ENCODE measurements at regions not wholly inside any gene's neighbourhood (a gene's known extent, or its start where the extent isn't known, plus 50 kb on each side); places are given as distances from the start of the nearest gene placed in this dataset.
A peak's percentile ranks its signal among the peaks of the same experiment; 100 is the strongest.

DNA sequence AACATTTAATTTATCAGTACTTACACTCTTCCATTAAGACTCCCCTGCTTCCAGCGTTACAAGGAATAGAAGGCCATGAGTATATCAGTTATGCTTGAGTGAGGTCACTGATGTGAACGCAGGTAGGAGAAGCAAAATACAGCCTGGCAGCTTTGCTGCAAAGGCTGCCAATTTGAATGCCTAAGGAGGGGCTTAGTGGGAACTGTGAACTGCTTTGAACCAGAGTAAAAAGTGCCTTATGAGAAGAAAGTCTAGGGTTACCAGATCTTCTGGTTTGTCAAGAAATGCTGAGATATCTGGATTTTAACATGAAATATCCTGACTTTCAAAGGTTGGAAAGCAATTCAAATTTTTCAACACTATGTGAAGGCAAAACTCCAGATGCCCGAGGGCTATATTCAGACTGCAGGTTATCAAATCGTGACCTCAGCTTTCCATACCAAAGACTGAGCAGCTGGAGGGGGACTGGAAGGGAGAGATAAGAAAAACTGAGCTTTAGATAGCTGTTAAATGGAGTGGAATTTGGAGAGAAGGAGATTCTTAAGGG, 446.3 kb upstream of the NECTIN3 start (continued):
- no peak for TF ChIP-seq TAF9B (IDR thresholded peaks at IDR 0.05; ENCODE audit: partially characterized antibody)
- TF ChIP-seq EP300 (IDR thresholded peaks at IDR 0.05; ENCODE audit: low read length) = peak; percentile 63
- TF ChIP-seq RFX7 (CRISPR knock-in tag; IDR thresholded peaks at IDR 0.05) = no peak
- TF ChIP-seq ILF3 (IDR thresholded peaks at IDR 0.05; ENCODE audit: borderline replicate concordance) = no peak
- TF ChIP-seq FOS (IDR thresholded peaks at IDR 0.05; ENCODE audit: extremely low read depth, insufficient read length) = no peak
- no peak for TF ChIP-seq ZNF408 (CRISPR knock-in tag; IDR thresholded peaks at IDR 0.05; ENCODE audit: low read depth)
- no peak for TF ChIP-seq DLX4 (CRISPR knock-in tag; IDR thresholded peaks at IDR 0.05)
- TF ChIP-seq ELF4 (CRISPR knock-in tag; IDR thresholded peaks at IDR 0.05) = no peak
- no peak for TF ChIP-seq THRAP3 (IDR thresholded peaks at IDR 0.05; ENCODE audit: borderline replicate concordance)
- TF ChIP-seq, protein P1, sequence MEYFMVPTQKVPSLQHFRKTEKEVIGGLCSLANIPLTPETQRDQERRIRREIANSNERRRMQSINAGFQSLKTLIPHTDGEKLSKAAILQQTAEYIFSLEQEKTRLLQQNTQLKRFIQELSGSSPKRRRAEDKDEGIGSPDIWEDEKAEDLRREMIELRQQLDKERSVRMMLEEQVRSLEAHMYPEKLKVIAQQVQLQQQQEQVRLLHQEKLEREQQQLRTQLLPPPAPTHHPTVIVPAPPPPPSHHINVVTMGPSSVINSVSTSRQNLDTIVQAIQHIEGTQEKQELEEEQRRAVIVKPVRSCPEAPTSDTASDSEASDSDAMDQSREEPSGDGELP (CRISPR knock-in tag; IDR thresholded peaks at IDR 0.05; ENCODE audit: borderline replicate concordance) = peak; percentile 70; the same call in 1 of the 2 replicates
- no peak for TF ChIP-seq ZBTB34 (CRISPR knock-in tag; IDR thresholded peaks at IDR 0.05)
- TF ChIP-seq HNRNPK (IDR thresholded peaks at IDR 0.05; ENCODE audit: low read depth, low read length, poor library complexity, severe bottlenecking) = no peak
- no peak for TF ChIP-seq ZNF431 (CRISPR knock-in tag; IDR thresholded peaks at IDR 0.05)
- TF ChIP-seq, protein P2, sequence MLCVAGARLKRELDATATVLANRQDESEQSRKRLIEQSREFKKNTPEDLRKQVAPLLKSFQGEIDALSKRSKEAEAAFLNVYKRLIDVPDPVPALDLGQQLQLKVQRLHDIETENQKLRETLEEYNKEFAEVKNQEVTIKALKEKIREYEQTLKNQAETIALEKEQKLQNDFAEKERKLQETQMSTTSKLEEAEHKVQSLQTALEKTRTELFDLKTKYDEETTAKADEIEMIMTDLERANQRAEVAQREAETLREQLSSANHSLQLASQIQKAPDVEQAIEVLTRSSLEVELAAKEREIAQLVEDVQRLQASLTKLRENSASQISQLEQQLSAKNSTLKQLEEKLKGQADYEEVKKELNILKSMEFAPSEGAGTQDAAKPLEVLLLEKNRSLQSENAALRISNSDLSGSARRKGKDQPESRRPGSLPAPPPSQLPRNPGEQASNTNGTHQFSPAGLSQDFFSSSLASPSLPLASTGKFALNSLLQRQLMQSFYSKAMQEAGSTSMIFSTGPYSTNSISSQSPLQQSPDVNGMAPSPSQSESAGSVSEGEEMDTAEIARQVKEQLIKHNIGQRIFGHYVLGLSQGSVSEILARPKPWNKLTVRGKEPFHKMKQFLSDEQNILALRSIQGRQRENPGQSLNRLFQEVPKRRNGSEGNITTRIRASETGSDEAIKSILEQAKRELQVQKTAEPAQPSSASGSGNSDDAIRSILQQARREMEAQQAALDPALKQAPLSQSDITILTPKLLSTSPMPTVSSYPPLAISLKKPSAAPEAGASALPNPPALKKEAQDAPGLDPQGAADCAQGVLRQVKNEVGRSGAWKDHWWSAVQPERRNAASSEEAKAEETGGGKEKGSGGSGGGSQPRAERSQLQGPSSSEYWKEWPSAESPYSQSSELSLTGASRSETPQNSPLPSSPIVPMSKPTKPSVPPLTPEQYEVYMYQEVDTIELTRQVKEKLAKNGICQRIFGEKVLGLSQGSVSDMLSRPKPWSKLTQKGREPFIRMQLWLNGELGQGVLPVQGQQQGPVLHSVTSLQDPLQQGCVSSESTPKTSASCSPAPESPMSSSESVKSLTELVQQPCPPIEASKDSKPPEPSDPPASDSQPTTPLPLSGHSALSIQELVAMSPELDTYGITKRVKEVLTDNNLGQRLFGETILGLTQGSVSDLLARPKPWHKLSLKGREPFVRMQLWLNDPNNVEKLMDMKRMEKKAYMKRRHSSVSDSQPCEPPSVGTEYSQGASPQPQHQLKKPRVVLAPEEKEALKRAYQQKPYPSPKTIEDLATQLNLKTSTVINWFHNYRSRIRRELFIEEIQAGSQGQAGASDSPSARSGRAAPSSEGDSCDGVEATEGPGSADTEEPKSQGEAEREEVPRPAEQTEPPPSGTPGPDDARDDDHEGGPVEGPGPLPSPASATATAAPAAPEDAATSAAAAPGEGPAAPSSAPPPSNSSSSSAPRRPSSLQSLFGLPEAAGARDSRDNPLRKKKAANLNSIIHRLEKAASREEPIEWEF (CRISPR knock-in tag; IDR thresholded peaks at IDR 0.05) = no peak
- TF ChIP-seq MTA2 (IDR thresholded peaks at IDR 0.05; ENCODE audit: low read depth) = peak; percentile 85
- TF ChIP-seq TCF3 (CRISPR knock-in tag; IDR thresholded peaks at IDR 0.05) = peak; percentile 87
- peak; percentile 18; the same call in 1 of the 2 replicates for TF ChIP-seq CXXC5 (CRISPR knock-in tag; IDR thresholded peaks at IDR 0.05)
- no peak for TF ChIP-seq ZNF785 (CRISPR knock-in tag; IDR thresholded peaks at IDR 0.05)
- peak; percentile 86 for TF ChIP-seq TAL1 (IDR thresholded peaks at IDR 0.05)
- peak; percentile 75 for TF ChIP-seq HDAC2 (IDR thresholded peaks at IDR 0.05)
- TF ChIP-seq RBM25 (IDR thresholded peaks at IDR 0.05; ENCODE audit: low read depth, low read length, severe bottlenecking) = no peak
- TF ChIP-seq NCOA2 (IDR thresholded peaks at IDR 0.05; ENCODE audit: partially characterized antibody in 2 of 2) = no peak
- no peak for TF ChIP-seq ZBTB8A (IDR thresholded peaks at IDR 0.05; ENCODE audit: partially characterized antibody)

Data from K562 (cell line).